ENCODE measurements at regions not wholly inside any gene's neighbourhood (a gene's known extent, or its start where the extent isn't known, plus 50 kb on each side); places are given as distances from the start of the nearest gene placed in this dataset.

GRCh38 chr6:115474443-115475041 lies 586.1 kb downstream of the FRK start:
- H3K36me3 Mint-ChIP-seq (ENCODE audit: low read depth, unreplicated experiment) = no peaks in the 10 kb centered on the region
- TF ChIP-seq EZH2 (IDR thresholded peaks at IDR 0.05; ENCODE audit: insufficient read depth, low read length) = no peak
- TF ChIP-seq, protein P1, sequence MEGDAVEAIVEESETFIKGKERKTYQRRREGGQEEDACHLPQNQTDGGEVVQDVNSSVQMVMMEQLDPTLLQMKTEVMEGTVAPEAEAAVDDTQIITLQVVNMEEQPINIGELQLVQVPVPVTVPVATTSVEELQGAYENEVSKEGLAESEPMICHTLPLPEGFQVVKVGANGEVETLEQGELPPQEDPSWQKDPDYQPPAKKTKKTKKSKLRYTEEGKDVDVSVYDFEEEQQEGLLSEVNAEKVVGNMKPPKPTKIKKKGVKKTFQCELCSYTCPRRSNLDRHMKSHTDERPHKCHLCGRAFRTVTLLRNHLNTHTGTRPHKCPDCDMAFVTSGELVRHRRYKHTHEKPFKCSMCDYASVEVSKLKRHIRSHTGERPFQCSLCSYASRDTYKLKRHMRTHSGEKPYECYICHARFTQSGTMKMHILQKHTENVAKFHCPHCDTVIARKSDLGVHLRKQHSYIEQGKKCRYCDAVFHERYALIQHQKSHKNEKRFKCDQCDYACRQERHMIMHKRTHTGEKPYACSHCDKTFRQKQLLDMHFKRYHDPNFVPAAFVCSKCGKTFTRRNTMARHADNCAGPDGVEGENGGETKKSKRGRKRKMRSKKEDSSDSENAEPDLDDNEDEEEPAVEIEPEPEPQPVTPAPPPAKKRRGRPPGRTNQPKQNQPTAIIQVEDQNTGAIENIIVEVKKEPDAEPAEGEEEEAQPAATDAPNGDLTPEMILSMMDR (IDR thresholded peaks at IDR 0.05; ENCODE audit: insufficient read depth, low read depth, low read length) = no peak
- no peaks in the 10 kb centered on the region for H3K9me3 ChIP-seq (ENCODE audit: insufficient read depth, low read depth, low read length)
- no peak overlapping the region for H3K9ac ChIP-seq (ENCODE audit: low read length)
- H3K36me3 ChIP-seq (ENCODE audit: insufficient read depth, low read length) = no peaks in the 10 kb centered on the region
- no peak overlapping the region for H3K4me3 Mint-ChIP-seq (ENCODE audit: unreplicated experiment)
- no peak overlapping the region for H3K4me2 ChIP-seq (ENCODE audit: low read length)
- no peaks in the 10 kb centered on the region for H3K4me1 Mint-ChIP-seq (ENCODE audit: low read depth, unreplicated experiment)
- no peaks in the 10 kb centered on the region for H3K9me3 Mint-ChIP-seq (ENCODE audit: unreplicated experiment)
- H3K4me3 ChIP-seq (ENCODE audit: insufficient read depth, low read depth, low read length) = no peak overlapping the region
- H3K4me1 ChIP-seq (ENCODE audit: insufficient read depth, low read length) = no peaks in the 10 kb centered on the region
- no peaks in the 10 kb centered on the region for H3K27me3 Mint-ChIP-seq (ENCODE audit: low read depth, unreplicated experiment)
- H4K20me1 ChIP-seq (ENCODE audit: insufficient read depth, low read length) = no peaks in the 10 kb centered on the region
- no peak overlapping the region for H2AFZ ChIP-seq (ENCODE audit: low read depth, low read length)
- FAIRE-seq (no peak), DNase-seq (ENCODE audit: low read depth) (no peak)
- no peak overlapping the region for H3K27ac ChIP-seq (ENCODE audit: low read depth, low read length)
- no peak overlapping the region for H3K27ac Mint-ChIP-seq (ENCODE audit: unreplicated experiment)
- no peaks in the 10 kb centered on the region for H3K79me2 ChIP-seq (ENCODE audit: insufficient read depth, low read length)
- H3K27me3 ChIP-seq (ENCODE audit: insufficient read depth, low read length) = no peaks in the 10 kb centered on the region

DNA sequence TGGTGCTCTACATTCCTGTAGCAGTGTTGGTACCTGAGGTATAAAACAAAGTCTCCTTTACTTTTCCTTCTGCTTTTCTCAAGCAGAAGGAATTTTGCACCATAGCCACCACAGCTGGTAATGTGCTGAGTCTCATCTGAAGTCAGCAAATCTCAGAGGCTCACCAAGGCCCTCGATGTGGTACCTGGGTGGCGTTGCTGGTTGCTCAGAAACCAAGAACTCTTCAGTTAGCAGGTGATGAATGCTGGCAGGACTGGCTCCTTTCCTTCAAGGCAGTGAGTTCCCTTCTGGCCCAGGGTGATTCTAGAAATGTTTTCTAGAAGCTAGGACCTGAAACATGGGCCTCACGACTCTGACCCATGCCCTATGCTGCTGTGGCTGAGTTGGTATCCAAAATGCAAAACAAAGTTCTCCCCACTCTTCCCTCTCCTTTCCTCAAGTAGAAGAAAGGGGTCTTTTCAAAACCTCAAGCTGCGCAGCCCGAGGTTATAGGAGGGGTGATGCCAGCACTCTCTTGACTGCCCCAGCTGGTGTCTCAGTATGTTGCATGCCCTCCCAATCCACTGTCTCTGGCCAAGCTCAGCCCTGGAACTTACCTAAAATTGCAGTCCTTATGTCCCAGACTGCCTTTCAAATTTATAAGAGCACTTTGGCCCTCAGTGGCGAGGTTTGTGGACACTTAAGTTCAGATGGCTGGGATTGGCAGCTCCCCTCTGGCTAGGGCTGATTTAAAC lies 592.3 kb downstream of the FRK start:
- no peak for FAIRE-seq
- H2AFZ ChIP-seq (ENCODE audit: low read depth, low read length) = no peak overlapping the region
- no peak overlapping the region for H3K27ac Mint-ChIP-seq (ENCODE audit: unreplicated experiment)

More for the DNA sequence above, 592.3 kb downstream of the FRK start:
- no peak overlapping the region for H3K9ac ChIP-seq (ENCODE audit: low read length)
- H3K4me1 ChIP-seq (ENCODE audit: insufficient read depth, low read length) = no peaks in the 10 kb centered on the region
- no peaks in the 10 kb centered on the region for H3K9me3 ChIP-seq (ENCODE audit: insufficient read depth, low read depth, low read length)
- H3K4me2 ChIP-seq (ENCODE audit: low read length) = no peak overlapping the region
- Mint-ChIP-seq H3K4me1 (ENCODE audit: low read depth, unreplicated experiment) (peaks cover 1% of the 10 kb centered on the region), H3K27me3 (ENCODE audit: low read depth, unreplicated experiment) (no peaks in the 10 kb centered on the region), H3K4me3 (ENCODE audit: unreplicated experiment) (no peak overlapping the region), H3K36me3 (ENCODE audit: low read depth, unreplicated experiment) (no peaks in the 10 kb centered on the region), H3K9me3 (ENCODE audit: unreplicated experiment) (peaks cover 6% of the 10 kb centered on the region)
- TF ChIP-seq, protein P1 (IDR thresholded peaks at IDR 0.05; ENCODE audit: insufficient read depth, low read depth, low read length) = no peak
- TF ChIP-seq EZH2 (IDR thresholded peaks at IDR 0.05; ENCODE audit: insufficient read depth, low read length) = no peak
- no peak overlapping the region for H3K4me3 ChIP-seq (ENCODE audit: insufficient read depth, low read depth, low read length)
- no peaks in the 10 kb centered on the region for H3K27me3 ChIP-seq (ENCODE audit: insufficient read depth, low read length)
- no peaks in the 10 kb centered on the region for H3K36me3 ChIP-seq (ENCODE audit: insufficient read depth, low read length)
- no peaks in the 10 kb centered on the region for H4K20me1 ChIP-seq (ENCODE audit: insufficient read depth, low read length)
- H3K79me2 ChIP-seq (ENCODE audit: insufficient read depth, low read length) = no peaks in the 10 kb centered on the region
- DNase-seq (ENCODE audit: low read depth) = no peak
- no peak overlapping the region for H3K27ac ChIP-seq (ENCODE audit: low read depth, low read length)

All from astrocyte (in vitro differentiated cells and primary cell).